GM18909 (cell line): ENCODE measurements at regions not wholly inside any gene's neighbourhood (a gene's known extent, or its start where the extent isn't known, plus 50 kb on each side); places are given as distances from the start of the nearest gene placed in this dataset.

Experiments
- ATAC-seq: cut with Tn5 transposase; IDR thresholded peaks from one replicate; pipeline ENCODE4 v1.9.1; 2021; ENCODE audit warnings: mild to moderate bottlenecking; ENCODE audit not compliant: unreplicated experiment, poor library complexity

DNA sequence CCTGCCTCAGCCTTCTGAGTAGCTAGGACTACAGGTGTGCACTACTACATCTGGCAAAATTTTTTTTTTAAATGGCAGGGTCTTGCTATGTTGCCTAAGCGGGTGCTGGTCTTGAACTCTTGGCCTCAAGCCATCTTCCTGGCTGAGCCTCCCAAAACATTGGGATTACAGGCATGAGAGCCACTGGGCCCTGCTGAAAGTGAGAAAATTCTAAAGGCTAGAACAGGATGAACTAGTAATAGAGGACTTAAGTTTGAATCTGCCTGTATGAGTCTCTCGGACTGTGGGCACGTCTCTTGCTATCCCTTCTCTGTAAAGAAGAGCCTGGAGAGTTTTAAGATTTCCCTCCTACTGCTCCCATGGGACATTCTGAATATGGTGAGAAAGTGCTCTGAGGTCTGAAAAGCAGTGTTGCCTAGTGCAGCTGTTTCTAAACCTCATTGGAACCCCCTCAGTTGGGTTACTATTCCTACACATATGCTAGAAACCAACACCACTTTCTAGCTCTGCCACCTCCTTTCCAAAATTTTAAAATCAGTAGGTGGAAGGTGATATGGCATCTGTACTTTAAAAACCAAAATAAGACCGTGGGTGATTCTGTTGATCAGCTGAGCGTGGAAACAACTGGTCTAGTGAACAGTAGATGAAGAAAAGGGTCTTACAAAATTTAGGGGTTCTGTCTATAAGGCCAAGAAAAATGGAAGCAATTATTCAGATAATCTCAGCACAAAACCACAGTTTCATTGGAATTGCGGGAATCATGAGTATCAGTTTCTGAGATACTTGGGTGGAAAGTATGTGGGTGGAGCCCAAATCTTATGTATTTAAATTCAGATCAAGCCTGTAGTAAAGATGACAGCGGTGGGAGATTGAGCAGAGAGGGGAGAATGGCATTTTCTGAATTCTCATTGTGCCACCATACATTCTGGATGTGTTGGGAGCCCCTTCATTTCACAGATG is 259.8 kb upstream of the CXCR4 start:
- ATAC-seq, result no peak

- ATAC-seq, result no peak
These were observed 258.9 kb upstream of the CXCR4 start for GRCh38 chr2:136376798-136377211.

DNA sequence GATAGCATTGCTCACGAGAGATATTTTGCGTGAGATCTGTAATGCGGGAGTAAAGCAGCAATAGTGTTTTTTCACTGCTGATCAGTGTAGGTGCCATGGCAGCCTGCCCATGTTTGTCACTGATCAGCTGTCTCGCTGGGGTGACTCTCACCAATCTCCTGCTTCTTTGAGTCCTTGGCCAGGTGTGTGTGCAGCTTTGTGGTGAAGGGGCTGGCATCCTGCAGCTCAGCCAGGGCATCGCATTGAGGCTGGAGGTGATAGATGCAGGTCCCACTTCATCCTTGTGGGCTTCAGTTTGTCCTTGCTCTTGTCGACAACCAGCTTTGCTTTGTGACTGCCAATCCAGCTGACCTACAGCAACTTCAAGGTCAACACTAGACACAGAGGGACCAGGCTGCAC is 258.3 kb upstream of the CXCR4 start:
- no peak for ATAC-seq

GRCh38 chr2:136375017-136375901 is 257.3 kb upstream of the CXCR4 start:
- ATAC-seq, result peak; percentile 54

DNA sequence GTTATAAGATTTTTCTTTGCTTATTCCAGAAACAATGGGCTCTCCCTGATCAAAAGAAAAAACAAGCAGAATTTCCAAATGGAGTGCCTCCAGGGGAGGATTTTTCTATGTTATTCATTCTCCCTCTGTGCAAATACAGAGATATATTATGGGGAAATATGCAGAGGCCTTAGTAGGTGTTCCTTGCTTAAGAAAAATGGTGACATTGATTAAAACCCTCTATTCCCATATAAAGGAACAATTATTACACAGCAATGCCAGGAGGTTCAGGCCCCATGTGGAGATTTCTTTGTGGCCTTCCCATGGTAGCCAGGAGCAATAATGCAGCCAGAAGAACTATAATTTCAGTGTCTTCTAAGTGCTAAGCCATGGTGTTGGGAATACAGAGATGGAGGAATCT is 255.9 kb upstream of the CXCR4 start:
- no peak for ATAC-seq

GRCh38 chr2:136373029-136373428 is 255.1 kb upstream of the CXCR4 start:
- ATAC-seq, result no peak

GRCh38 chr2:136363900-136364299 is 246.0 kb upstream of the CXCR4 start:
- ATAC-seq, result no peak

DNA sequence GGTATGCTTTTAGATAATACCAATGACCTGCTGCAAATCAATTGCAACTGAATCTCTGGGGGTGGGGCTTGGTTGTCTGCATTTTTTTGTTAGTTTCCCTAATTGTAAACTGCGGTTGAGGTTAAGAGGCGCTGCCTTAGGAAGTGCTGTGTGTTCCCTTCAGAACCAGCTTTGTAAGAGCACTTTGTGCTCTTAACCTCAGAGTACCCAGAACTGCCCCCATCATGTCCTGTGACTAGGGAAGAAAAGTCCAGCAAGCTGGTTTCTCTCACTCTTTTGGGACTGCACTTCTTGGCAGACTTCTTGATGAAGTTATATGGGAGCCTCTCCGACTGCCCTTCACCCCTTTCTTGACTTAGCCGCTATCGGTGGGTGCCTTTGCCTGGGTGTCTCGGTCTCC is 245.5 kb upstream of the CXCR4 start:
- no peak for ATAC-seq

DNA sequence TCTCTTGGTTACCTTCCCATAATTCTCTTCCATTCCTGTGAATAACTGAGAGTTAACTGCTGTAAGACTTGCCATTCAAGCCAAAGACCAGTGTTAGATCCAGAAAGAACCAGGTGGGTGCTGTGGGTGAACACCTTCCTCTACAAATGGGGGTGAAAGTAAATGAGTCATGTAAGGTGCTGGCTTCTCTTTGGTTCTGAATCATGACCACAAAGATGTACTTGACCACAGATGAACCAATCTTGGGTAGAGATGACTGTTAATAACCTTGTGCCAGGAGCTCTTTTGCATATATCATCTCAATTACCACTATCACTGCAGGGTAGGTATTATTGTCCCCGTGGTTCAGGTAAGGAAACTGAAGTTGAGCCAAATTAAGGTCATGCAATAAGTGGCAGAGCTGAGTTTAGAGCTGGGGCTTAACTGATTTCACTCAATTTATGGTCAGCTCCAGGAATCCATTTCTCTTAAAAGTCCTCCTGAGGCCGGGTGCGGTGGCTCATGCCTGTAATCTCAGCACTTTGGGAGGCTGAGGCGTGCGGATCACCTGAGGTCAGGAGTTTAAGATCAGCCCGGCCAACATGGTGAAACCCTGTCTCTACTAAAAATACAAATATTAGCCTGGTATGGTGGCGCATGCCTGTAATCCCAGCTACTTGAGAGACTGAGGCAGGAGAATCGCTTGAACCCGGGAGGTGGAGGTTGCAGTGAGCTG is 244.9 kb upstream of the CXCR4 start:
- ATAC-seq, result peak; percentile 93

DNA sequence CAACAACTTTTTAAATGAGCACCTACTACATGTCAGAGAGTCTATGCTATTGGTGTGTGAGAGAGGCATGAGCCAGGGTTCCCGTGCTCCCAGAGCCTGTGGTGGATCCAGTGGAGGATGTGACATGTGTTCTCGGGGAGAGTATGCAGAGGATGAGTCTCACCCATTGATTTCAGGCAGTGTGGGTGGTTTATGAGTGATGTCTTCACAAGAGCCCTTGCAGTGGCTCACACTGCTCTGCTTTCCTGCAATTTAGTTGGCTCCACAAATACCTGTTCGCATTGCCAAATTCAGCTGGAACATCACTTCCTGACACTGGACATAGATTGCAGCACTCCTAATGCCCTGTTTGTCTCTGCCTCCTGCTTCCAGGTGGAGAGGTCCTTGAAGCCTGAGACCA is 243.6 kb upstream of the CXCR4 start:
- no peak for ATAC-seq

DNA sequence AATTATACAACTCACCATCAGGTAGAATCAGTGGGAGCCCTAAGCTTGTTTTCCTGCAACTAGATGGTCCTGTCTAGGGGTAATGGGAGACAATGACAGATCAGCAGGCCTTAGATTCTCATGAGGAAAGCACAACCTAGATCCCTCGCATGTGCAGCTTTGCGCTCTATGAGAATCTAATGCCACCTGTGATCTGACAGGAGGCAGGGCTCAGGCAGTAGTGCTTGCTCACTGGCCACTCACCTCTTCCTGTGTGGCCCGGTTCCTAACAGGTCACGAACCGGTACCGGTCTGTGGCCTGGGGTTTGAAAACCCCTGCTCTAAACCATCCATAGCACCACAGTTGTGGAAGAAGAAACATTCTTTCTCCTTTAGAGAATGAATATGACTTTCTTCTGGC is 242.8 kb upstream of the CXCR4 start:
- ATAC-seq, result no peak

DNA sequence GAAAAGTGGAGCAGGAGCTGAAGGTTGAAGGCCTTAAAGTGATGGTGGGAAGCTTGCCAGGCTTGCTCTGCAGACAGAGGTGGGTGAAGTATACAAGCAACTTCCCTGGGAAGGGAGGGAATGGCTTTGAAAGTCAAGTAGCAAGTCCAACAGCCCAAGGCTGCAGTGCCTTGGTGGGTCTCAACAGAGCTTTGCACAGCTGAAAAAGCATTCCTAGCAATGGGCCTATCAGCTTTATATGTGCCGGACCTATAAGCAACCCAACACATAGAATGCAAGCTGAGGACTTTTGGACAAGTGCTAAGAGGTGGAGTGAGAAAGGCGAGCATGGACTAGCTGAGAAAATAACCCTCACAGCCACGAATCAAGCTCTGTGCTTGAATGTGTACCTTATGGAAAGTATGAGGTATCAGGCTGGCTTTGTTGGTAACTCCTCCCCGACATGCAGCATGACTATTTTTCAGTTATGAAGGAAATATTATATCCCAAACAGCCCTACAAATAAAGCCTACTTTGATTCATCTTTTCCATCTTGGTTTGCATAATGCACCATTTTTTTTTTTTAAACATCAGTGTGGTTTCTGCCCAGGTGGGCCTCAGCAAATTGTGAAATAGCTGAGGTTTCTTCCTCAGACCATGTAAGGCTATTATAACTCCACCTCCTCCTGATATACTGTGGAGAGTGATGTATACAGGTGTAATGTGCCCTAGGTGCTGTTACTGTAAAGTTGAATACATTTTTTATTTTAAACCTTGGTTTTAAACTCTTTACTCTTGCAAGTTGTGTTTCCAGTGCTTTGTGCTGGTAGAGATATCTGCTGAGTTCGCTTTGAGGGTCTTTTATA is 241.4 kb upstream of the CXCR4 start:
- no peak for ATAC-seq

GRCh38 chr2:136358576-136358975 is 240.6 kb upstream of the CXCR4 start:
- ATAC-seq, result no peak

- no peak for ATAC-seq
These were observed 239.0 kb upstream of the CXCR4 start for GRCh38 chr2:136357007-136357380.

DNA sequence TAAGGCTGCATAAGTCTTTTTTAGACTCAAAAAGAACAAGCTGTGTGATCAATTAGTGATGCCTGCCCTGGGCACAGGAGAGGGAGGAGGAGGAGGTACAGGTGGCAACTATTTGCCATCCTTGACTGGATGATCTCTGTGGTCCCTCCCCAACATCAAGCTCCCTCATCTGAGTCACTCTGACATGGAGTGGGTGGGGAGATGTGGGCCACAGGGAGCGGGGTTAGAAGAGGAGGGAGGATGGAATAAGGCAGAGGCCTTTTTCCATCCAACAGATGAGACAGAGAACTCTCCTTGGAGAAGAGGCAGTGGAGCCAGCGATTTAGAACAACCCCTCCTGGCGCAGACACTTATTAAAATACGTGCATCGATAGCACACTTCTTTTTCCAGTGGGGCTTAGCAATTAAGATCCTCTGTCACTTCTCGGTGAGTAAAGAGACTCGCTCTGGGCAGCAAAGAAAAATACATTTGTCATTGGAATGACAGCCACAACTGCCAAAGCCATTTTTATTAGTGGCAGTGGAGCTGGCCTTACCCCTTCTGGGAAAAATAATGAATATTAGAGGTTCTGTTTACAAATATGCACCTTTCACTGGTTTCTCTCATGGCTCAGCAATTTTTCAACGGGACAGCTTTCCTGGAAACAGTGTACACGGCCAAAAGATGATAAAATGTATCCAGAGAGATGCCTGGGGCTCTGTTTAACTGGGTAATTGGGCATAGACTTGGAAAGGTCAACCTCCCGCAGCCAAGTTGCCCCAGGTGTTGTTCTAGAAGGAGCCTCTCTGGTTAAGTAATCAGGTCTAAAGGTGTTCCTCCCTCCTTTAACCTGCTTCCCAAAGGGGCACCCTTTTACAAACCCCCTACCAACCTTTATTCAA is 238.4 kb upstream of the CXCR4 start:
- ATAC-seq, result no peak

DNA sequence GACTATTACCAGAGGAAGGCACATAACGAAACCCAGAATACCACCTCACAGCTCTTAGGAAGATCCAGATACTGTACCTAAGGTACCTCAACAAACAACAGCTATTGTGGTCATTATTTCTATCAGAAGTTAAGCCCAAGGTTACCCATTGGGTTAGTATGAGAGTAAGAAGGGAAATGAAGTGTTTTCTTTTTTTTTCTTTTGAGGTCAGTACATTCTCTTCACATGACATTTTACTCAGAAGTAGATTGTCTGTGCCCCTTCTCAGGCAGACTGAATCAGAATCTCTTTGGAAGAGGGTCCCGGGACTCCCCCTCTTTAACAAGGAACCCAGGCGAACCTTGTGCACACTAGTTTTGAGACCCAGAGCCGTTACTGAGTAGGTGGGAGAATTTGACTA is 233.7 kb upstream of the CXCR4 start:
- ATAC-seq, result no peak

DNA sequence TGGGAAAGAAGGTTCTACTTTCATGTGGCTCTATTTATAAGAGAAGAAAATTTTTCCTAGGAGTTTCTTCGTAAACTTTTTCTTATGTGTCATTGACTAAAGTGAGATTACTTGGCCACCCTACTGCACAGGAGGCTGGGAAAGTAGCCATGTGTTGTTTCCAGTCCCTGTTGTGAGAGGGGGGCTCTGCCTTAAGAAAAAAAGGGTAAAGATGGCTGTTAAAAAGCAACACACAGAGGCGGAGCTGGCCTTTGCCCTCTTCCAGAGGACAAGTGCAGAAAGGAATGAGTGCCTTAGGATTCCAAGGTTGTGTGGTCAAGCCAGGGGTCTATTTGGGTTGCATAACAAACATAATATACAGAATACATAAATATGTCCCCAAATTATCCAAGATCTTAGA is 230.0 kb upstream of the CXCR4 start:
- ATAC-seq, result no peak

DNA sequence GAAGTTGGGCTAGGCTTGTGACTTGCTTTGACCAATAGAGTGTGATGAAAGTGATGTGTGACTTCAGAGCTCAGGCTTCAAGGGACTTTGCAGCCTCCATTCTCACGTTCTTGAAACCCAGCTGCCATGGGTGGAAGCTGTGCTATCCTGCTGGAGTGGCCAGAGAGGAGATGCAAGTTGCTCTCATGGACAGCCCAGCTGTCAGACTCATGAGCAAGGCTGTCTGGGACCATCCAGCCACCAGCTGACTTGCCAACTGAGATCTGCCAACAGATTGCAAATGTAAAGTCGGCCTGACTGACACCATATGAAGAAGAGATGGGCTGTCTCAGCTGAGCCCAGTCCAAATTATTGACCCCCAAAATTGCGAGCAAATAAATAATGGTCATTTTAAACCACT is 226.4 kb upstream of the CXCR4 start:
- no peak for ATAC-seq

GRCh38 chr2:136342138-136342537 is 224.2 kb upstream of the CXCR4 start:
- ATAC-seq, result no peak
